ENCODE measurements at regions not wholly inside any gene's neighbourhood (a gene's known extent, or its start where the extent isn't known, plus 50 kb on each side); places are given as distances from the start of the nearest gene placed in this dataset.

DNA sequence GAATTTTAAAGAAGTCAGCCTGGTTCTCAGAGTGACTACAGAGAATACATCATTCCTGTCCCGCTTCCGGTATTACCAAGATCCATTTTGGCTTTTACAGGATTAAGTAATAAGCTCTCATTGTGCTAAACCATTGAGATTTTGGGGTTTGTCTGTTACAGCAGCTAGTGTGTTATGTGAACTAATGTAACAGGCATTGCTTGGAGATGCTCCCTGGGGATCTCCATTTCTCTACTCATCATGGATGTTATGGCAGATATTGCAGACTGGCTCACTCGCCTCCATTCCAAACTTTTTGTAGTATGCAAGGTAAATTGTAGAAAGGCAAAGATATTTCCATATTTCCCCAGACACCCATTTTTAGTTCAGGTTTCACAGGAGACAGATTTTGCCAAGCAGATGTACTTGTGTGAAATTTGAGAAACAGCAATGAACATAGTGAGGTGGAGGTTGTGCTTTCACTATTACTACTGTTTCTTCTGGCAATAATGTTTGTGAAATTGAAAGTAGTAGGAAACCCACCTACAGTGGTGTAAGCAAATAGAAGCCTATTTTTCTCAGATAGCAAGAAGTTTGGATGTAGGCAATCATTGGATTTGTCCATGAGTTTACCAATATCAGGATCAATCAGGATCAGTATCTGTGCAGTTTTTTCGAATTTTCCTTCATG, 177.1 kb upstream of the GALNT15 start:
- Histone ChIP-seq H3K4me3 (ENCODE audit: low read depth in 1 of 2, low read length in 1 of 2) (no peak overlapping the region), H3K27ac (no peak overlapping the region), H3K4me1 (ENCODE audit: control insufficient read depth in 1 of 2, insufficient read depth in 1 of 2, low read depth in 1 of 2, low read length in 1 of 2) (no peaks in the 10 kb centered on the region), H3K9me3 (no peaks in the 10 kb centered on the region), H3K36me3 (no peaks in the 10 kb centered on the region), H3K27me3 (no peaks in the 10 kb centered on the region)
- TF ChIP-seq CTCF (IDR thresholded peaks at IDR 0.05): no peak

GRCh38 chr3:15998911-15999310, 175.6 kb upstream of the GALNT15 start:
- H3K27me3 ChIP-seq: no peaks in the 10 kb centered on the region
- no peak for TF ChIP-seq CTCF (IDR thresholded peaks at IDR 0.05)
- H3K36me3 ChIP-seq: no peaks in the 10 kb centered on the region

GRCh38 chr3:16004812-16005211, 169.7 kb upstream of the GALNT15 start:
- Histone ChIP-seq H3K36me3 (no peaks in the 10 kb centered on the region), H3K27me3 (no peaks in the 10 kb centered on the region), H3K27ac (no peak overlapping the region), H3K4me3 (ENCODE audit: low read depth in 1 of 2, low read length in 1 of 2) (no peak overlapping the region), H3K4me1 (ENCODE audit: control insufficient read depth in 1 of 2, insufficient read depth in 1 of 2, low read depth in 1 of 2, low read length in 1 of 2) (no peaks in the 10 kb centered on the region), H3K9me3 (no peaks in the 10 kb centered on the region)
- no peak for TF ChIP-seq CTCF (IDR thresholded peaks at IDR 0.05)

More at GRCh38 chr3:15998911-15999310, 175.6 kb upstream of the GALNT15 start:
- H3K4me3 ChIP-seq (ENCODE audit: low read depth in 1 of 2, low read length in 1 of 2): no peak overlapping the region
- no peaks in the 10 kb centered on the region for H3K4me1 ChIP-seq (ENCODE audit: control insufficient read depth in 1 of 2, insufficient read depth in 1 of 2, low read depth in 1 of 2, low read length in 1 of 2)
- no peaks in the 10 kb centered on the region for H3K9me3 ChIP-seq
- no peak overlapping the region for H3K27ac ChIP-seq

GRCh38 chr3:16011376-16011775, 163.1 kb upstream of the GALNT15 start:
- no peak overlapping the region for H3K27ac ChIP-seq
- H3K4me3 ChIP-seq (ENCODE audit: low read depth in 1 of 2, low read length in 1 of 2): no peak overlapping the region
- no peaks in the 10 kb centered on the region for H3K9me3 ChIP-seq
- TF ChIP-seq CTCF (IDR thresholded peaks at IDR 0.05): no peak
- H3K4me1 ChIP-seq (ENCODE audit: control insufficient read depth in 1 of 2, insufficient read depth in 1 of 2, low read depth in 1 of 2, low read length in 1 of 2): no peaks in the 10 kb centered on the region
- no peaks in the 10 kb centered on the region for H3K27me3 ChIP-seq
- H3K36me3 ChIP-seq: no peaks in the 10 kb centered on the region

DNA sequence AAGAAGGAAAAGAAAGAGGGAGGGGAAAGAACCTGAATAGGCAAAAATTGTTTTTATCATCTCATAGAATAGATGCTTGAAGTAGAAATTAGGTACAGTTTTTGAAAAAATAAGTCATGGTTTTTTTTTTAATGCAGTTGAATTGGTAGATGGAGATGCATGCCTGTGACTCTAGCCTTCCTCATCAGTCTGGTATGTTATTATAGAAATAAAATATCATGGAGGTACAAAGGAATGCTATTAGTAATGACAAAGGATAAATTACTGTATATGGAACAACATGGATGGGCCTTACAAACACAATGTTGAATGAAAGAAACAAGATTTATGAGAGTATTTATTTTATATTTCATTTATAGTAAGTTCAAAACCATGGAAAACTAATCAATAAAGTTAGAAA, 162.4 kb upstream of the GALNT15 start:
- H3K4me1 ChIP-seq (ENCODE audit: control insufficient read depth in 1 of 2, insufficient read depth in 1 of 2, low read depth in 1 of 2, low read length in 1 of 2): no peaks in the 10 kb centered on the region
- H3K36me3 ChIP-seq: no peaks in the 10 kb centered on the region
- H3K9me3 ChIP-seq: no peaks in the 10 kb centered on the region
- no peaks in the 10 kb centered on the region for H3K27me3 ChIP-seq
- H3K4me3 ChIP-seq (ENCODE audit: low read depth in 1 of 2, low read length in 1 of 2): no peak overlapping the region
- TF ChIP-seq CTCF (IDR thresholded peaks at IDR 0.05): no peak
- H3K27ac ChIP-seq: no peak overlapping the region

Data from neutrophil (primary cell).